NOMO-1 treated with dmso at 0.1 percent for 144 hours (cell line): ENCODE measurements at regions not wholly inside any gene's neighbourhood (a gene's known extent, or its start where the extent isn't known, plus 50 kb on each side); places are given as distances from the start of the nearest gene placed in this dataset.
"Not testable (repeated sequence)": the region's sequence is repeated elsewhere in the genome, so short reads cannot be mapped to it uniquely, and the experiment has no call there.

Experiments
- DNase-seq: peaks from one replicate; lab custom pipeline; 2025; ENCODE audit not compliant: unreplicated experiment; lab: John Stamatoyannopoulos, UW

DNA sequence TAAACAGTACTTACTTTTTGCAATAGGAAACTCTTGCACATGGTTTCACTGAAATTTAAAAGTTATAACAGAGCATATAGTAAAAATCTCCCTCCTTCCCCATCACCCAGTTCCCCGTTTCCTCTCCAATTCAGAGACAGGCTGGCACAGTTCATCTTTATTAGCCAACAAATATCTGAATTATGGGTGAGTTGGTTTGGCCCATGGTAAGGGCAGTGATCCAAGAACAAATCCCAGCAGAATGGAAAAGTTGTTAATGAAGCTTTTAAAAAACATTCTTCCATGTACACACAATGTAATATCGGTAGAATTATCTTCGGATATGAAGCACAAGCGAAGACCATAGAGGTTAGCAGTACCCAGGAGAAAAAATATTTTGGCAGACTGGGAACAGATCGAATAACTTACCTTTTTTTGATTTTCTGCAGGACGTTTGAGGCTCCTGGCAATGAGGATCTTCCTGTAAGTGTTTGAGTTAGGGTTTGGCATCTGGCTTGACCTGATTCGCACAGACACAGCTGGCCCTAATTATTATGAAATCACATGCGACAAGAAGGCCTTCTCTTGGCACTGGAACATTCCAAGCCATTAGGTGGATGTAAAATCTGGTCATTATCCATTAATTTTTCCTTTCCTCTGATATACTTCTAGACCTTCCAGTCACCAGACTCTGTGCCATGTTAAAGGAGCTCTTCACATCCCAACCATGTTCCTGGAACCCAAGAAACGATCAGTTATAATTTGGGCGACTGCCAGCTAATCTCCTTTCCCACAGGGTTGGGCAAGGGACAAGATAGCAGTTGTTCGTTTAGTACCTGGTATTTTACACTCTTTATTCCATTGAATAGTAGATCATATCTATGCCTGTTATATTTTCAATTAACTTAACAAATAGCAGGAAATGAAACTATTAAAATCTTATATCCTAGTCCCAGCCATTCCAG lies 139.4 kb upstream of the TSC22D1 start:
- no peak for DNase-seq

DNA sequence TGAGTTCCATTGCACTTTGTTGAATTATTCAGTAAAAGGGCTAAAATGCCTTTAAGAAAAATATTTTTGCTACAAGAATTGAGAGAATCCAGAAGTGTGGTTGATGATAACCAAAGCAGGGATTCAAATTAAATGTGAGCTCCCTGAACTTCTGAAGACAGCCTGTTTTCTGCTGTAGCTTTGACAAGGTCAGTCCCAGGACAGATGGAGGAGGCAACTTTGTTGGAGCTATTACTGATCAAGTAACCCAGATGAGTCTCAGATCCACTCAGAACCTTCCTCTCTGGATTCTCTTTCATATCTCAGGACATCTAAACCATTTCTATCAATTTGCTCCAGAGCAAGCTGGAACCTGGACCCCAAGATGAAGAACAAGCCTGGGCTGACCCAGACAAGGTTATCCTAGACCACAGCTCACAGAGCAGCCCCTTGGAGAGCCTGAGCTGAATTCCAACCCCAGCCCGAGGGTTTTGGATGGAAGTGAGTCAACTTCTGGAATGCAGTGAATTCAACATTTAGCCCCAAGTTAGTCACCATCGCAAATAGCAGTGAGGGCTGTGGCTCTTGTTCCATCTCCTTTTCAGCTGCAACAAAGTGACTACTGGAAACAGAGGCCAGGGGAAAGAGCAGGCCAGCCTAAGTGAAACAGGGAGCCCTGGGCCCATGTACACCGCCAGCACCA lies 137.8 kb upstream of the TSC22D1 start:
- DNase-seq: no peak

DNA sequence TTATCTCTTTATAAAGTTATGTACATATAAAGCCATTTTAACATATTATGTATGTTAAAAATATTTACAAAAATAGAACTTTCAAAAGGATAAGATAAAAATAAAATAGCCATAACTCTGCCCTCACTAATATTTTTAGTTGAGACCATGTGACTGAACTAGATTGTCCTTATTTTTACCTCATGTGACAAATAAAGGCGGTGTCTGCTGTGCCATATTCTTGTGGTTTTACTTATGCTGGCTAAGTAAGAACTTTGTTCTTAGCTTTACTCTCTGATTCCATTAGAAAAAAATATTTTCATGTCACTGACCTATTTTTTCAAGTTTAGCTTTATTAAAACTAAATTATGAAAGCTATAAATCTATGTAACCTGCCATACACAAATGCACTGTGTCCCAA lies 135.6 kb upstream of the TSC22D1 start:
- no peak for DNase-seq

DNA sequence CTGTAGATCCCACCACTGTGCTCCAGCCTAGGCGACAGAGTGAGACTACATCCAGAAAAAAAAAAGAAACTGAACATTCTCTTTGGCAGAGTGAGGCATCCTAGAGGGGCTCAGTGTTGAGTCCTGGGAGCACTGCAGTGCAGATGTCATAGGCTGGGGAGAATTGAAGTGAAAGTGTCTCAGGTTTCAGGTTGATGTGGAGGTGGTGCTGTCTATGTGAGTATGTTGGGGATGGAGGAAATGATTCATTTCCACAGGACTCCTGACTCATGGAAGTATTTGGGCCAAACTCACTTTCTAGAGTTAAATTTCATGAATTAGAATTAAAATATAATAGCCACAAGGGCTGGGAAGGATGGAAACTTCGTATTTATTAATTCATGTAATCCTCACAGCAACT lies 134.4 kb upstream of the TSC22D1 start:
- no peak for DNase-seq

DNA sequence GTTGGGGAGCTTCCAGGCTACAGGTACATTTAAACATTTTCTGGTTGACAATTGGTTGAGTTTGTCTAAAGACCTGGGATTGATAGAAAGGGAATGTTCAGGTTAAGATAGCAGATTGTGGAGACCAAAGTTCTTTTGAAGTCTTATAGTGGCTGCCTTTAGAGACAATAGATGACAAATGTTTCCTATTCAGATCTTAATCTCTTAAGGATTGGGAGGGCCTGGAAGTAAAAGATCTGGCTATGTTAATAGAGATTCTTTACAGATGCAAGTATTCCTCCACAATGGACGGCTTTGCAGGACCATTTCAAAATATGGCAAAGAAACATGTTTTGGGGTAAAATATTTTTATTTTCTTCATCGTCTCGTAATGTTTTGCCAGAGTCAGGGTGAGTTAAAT lies 128.7 kb upstream of the TSC22D1 start:
- DNase-seq: not testable (repeated sequence)

DNA sequence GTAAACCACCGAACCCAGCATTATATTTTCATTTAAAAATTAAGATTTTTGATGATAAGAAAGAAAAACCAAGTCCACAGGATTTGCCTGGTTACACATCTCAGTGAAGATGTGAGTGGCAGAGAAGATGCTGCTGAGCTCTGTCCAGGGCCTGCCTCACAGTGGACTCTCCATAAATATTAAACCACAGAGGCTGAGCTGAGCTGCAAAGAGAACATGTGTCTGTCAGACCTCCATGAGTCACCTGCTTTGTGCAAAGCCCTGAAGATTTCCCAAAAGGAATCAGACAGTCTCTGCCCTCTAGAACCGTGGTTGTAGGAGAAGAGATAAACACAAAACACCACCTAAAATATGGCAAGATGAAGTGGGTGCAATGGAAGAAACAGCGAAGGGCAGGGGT lies 127.2 kb upstream of the TSC22D1 start:
- no peak for DNase-seq

DNA sequence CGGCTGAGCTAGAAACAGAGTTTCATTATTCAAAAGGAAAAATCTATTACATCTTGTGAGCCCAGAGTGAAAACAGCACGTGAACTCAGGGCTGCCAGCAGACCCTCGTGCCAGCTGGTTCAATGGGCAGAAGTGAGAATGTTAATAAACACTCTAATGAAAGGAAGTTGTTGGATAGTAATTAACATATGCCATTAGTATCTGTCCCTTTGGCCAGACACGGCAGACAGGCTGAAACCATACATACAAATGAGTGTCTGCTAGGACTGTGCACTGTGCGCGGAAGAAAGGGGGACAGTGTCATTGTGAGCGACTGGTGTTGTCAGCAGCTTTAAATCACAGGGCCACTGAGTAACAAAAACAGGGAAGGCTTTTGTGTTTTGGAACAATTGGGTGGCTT lies 121.9 kb upstream of the TSC22D1 start:
- no peak for DNase-seq

DNA sequence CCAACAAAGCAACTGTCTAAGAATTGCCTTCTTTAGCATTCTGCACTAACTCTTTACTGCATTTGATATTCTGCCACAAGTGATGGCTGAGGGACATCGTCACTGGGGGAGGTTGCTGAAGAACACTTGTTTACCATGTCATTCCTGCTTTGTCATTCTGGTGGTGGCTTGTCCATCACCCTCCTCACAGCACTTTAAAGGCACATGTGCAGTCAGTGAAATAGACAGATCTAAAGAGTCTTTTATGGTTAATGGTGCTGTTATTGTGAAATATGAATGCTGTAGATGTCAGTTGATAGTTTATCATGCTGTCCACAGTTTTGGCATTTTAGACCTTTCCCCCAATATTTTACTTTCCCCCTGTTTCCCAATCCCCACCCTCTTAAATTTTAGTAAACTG lies 120.9 kb upstream of the TSC22D1 start:
- no peak for DNase-seq

DNA sequence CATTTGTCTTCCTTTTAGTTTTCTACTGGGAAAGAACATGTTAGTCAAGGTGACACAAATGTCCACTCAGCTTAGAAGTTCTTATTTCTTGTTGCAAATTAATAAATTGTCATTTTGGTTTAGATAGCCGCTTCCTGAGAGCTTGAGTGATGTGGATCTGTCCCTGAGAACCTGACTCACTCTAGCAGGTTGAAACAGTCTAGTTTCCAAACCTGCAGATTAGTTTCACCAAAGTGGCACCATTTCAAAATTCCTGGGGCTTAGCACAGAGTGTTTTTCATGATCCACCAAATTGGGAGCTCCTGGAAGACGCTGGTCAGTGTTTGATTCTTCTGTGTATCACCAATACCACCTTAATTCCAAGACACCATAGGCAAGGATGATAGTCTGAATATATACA lies 119.4 kb upstream of the TSC22D1 start:
- DNase-seq: no peak

DNA sequence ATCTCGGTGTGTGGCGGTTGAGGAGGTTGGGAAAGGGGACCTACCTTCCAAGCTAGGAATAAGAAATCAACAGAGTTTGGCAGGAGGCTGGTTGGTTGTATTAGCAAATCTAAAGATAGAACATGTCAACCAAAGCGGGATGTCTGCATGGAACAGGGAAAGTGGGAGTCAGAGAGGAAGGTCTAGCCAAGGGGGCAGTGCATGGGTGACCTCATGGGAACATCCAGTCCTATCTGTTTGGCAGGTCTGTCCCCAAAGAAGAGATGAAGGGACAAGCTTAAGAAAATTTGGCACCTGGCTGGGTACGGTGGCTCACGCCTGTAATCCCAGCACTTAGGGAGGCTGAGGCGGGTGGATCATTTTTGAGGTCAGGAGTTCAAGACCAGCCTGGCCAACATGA lies 118.7 kb upstream of the TSC22D1 start:
- DNase-seq: no peak

DNA sequence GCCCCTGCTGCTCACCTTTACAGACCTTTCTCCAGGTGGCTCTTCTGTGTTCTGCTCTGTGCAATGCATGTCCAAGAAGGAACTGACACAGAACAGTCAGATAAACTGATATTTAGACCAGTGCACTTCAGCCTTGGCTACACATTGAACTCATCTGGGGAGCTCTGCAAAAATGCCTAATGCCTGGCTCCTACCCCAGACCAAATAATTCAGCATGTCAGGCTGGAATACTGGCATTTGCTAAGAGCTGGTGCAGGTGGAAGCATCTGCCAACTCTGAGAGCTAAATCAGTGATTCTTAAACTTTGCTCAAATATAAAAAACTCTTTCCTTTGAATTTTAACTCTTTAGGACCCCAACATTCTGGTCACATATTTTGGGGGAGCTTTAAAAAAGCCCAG lies 118.2 kb upstream of the TSC22D1 start:
- no peak for DNase-seq

DNA sequence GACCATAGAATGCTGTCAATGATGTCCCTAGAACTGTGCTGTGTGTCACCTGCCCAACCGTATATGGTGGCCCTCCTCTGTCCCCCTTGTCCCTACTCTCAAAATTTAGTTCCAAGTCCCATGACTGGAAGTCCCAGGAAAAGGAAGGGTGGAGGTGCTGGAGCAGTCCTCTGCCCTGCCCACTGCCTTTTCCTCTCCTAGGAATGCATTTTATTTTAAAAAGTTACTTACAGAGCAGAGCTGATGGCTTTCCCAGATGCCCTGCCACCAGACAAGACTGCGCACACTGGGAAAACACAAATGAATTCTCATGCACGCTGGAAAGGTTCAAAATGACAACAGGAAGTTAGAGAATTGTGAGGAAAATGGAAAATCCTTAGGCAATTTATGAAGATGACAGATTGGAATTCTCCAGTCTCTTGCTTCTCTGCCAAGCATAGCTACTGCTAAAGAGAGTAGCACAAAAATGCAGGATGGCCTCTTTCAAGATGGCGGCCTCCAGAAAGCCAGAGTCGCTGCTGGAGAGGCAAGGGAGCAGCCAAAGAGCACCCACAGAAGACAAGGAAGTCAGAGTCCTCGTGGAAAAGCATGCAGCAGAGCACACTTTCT lies 117.1 kb upstream of the TSC22D1 start:
- DNase-seq: no peak

DNA sequence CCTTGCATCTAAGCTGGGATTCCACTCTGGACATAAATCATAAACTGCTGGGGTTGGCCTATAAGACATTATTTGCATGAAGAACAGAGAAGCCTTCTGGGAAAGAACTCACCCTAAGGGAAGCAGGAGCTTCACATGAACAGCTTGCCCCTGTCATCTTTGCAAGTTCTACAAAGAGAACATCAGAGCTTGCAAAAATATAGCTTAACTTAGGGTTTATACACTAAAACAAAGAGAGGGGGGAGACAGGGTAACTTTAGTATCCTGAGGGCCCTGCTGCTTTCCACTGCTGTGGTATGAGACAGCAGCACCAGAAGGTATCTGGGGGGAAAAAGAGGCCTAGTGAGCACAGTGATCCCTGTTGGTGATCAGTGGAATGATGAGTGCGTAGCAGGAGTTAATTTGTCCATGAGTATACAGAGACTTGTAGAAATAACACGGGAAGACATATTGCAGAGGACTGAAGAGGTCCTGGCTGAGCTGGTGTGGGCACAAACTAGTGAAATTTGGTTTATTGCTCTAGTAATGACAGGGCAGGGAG lies 116.1 kb upstream of the TSC22D1 start:
- no peak for DNase-seq

DNA sequence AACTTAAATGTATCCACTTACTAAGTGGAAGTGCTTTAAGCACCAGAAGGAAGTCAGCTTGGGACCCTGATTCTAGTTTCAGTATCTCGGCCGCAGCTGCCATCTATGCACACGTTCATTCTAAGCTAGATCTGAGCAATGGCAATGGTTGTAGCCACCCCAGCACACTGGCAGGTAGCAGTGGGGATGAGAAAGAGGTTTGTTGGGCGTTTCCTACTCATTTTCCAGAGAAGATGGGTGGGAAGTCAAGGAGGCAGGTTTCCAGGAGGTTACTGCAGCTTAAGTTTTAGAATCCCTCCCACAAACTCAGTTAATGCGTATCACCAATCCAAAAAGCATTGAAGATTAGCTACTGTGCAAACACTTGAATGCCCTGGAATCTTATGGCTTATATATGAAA lies 114.2 kb upstream of the TSC22D1 start:
- DNase-seq: no peak

DNA sequence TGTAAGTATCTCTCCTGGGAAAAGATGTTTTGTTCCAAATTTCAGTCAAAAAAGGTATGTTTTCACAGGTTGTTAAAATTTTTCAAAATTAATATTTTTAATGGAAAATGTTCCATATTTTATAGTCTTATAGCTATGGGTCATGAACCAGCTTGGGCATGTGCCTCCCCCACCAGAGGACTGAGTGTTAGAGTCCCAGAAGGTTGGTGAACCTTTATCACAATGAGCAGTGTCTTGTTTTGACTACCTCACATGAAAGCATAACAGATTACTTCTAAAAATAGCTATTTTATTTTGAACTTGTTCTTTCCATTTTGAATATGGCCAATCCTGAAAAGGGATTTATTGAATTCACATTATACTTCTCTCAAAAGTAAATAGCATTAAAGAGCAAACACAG lies 112.5 kb upstream of the TSC22D1 start:
- DNase-seq: no peak

DNA sequence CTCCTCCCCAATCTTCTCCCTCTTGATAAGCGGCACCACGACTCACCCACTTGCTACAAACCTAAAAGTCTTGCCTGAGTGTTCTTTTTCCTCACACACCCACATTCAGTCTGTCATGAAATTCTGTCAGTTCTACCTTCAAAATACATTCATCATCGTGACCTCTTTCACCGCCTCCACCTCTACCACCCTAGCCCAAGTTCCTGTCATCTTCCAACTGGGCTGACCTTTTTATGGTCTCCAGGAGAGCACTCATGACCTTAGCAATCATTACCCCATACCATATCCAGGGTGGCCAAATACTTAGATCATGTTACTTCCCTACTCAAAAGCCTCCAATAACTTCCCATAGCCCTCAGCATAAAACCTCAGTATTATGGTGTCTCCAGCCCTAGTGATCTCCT lies 110.4 kb upstream of the TSC22D1 start:
- DNase-seq: no peak

DNA sequence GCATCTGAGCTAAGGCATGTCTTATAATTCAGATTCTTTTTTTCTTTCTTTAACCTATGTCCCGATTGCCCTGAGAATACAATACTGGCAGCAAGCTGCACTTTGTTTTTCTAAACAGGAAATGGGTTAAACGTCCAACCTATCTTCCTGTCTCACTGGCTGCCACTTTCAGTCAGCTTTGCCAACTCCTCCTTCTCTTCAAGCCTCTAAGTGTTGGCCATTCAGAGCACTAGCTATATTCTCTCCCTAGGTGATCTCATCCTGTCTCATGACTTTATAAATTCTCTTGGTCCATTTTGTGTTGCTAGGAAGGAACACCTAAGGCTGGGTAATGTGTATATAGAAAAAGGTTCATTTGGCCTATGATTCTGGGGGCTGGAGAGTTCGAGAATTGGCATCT lies 109.5 kb upstream of the TSC22D1 start:
- DNase-seq: no peak

DNA sequence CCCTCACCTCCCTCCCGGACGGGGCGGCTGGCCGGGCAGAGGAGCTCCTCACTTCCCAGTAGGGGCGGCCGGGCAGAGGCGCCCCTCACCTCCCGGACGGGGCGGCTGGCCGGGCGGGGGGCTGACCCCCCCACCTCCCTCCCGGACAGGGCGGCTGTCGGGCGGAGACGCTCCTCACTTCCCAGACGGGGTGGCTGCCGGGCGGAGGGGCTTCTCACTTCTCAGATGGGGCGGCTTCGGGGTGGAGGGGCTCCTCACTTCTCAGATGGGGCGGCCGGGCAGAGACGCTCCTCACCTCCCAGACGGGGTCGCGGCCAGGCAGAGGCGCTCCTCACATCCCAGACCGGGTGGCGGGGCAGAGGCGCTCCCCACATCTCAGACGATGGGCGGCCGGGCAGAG lies 106.3 kb upstream of the TSC22D1 start:
- not testable (repeated sequence) for DNase-seq

DNA sequence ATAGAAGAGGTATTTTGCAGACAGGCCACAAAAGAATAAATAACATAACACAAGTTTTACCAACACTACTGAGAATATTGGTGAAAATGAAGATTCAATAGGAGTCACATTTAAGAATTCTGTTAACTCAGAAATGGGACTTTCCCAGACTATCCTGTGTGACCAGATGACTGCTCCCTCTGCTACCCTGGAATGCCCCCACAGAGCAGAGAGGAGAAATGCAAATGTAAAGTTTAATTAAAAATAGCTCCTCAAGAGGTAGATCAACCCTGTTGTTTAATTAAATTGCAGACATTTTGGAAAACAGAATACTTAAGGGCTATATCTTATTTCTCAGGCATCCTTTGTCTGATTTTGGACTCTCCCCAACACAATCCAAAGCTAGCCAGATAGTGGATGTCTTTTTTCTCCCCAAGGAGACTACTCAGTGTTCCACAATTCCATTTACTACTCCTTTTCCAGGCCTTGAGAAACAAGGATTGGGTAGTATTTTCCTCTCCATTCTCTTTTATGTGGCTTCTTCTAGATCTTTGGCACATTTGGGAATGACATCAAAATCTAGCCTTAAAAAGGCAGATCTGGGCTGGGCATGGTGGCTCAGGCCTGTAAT lies 104.7 kb upstream of the TSC22D1 start:
- no peak for DNase-seq

DNA sequence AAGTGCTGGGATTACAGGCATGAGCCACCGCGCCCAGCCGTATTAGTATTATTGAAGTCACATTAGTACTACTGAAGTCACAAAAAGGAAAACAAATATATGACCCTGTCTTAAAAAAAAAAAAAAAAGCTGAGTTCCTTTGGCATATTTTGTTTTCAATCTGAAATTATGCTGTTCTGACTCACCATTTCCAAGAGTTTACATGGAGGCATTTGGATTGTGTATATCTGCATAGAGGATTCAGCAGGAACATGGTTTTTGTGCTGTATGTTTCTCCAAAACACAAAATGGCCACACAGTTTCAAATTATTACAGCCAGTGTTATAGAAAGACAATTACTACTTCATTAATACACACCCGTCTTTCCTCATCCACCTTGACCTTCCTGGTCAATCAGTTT lies 103.5 kb upstream of the TSC22D1 start:
- DNase-seq: no peak

DNA sequence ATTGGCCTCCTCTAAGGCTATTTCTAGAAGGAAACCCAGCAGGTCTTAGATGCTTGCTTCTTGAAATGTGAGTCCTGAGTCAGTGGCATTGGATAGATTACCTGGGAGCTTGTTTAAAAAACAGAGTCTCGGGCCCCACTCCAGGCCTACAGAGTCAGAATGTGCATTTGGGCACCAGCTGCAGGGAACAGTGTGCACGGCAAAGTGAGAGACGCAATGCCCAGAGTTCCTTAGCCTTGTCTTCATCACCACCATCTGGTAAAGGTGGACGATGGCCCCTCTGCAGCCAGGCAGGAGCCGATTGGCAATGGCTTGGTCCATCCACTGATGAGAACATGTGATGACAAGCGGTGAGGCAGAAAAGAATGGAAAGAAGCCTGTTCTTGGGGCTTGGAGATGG lies 102.1 kb upstream of the TSC22D1 start:
- no peak for DNase-seq
